ENCODE measurements at regions not wholly inside any gene's neighbourhood (a gene's known extent, or its start where the extent isn't known, plus 50 kb on each side); places are given as distances from the start of the nearest gene placed in this dataset.

DNA sequence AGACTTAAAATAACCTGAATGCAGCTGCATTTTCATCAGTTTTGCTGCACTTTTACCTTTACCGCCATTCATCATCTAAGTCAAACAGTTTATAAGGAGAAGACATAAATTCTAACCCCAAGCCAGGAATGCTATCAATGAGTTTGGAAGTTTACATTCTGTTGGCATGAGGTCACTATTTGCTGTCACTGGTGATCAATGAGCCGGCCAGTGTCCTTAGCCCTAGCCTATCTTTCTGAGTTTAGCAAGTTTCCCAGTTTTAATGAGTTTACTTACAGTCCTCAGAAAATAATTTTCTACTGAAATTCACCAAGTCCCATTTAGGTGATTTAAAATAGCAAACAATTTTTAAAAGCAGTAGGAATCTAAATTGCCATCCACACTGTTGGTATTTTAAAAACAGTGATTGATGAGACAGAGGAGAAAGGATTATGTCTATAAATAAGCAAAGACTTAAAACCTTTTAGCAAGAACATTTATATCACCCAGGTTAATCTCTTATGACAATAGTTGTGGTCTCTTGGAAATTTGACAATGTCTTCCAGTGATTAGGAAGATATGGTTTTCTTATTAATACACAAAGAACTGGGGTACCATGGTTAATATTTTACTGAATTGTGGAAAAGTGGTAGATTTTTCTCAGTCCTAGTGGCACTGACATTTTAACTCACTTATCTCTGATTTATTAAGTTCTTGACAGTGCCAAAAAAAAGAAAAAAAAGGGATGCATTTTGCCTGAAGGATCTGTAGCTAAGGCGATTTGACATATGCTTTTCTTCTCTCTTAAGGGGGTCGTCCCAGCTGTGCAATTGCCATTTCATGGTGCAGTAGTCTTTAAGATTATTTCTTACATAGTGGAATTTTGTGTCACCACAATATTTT, 443.4 kb upstream of the ANKRD30A start:
- DNase-seq, result peak; percentile 47

DNA sequence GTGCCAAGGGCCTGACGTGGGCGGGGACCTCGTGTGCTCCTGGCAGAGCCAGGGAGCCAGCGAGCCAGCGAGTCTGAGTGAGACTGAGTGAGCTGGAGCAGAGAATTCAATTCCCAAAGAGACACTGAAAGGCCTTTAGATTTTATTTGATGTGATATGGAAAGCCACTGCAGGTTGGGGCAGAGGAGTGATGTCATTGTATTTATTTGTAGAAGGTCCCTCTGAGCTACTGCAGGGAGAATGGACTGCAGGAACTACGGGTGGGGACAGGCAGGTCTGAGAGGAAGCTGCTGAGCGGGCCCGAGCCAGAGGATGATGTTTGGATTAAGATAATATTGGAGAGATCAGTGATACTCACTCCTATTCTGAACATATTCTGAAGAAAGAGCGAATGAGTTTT, 445.8 kb upstream of the ANKRD30A start:
- peak; percentile 35 for DNase-seq

DNA sequence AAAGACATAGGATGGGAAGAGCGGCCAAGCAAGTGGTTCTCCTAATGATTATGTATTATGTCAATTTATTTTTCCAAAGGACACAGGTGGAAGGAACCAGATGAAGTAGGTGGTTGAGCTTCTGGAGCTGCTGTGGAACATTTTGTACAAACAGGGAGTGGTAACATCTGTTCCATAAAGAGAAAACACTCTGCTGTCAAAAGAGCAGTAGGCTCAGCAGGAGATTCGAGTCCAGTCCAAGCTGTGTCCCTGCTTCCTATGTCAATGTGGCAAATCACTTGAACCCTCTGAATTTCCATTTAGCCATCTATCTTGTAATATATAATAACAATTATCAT, 448.0 kb upstream of the ANKRD30A start:
- no peak for DNase-seq

DNA sequence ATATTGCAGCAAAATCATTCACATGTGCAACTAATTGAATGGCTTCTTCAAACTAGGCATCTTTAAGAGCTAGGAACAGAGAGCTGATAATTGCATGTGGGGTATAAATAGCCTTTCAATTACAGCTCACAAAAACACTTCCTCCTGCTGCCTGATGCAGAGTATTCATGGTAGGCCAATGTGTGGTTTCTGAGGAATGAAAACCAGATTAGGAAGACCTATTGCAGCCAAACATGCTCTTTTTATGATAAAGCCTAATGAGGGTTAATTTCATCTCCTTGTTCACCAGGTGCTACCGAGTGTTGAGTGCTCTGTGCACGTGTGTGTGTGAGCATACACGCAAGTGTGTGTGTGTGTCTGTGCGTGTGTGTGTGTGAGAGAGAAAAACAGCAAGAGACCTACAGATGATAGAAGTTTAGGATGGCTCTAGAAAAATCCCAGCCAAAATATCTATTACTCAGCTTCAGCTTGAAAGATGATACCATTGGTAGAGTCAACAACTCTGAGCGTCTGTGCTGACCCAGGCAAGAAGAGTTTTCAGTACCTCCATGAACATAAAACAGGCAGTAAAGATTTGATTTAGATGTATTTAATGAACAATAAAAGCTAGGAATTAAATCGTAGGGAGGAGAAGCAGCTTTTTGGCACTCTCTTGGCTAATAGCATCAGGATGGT, 448.5 kb upstream of the ANKRD30A start:
- no peak for DNase-seq

DNA sequence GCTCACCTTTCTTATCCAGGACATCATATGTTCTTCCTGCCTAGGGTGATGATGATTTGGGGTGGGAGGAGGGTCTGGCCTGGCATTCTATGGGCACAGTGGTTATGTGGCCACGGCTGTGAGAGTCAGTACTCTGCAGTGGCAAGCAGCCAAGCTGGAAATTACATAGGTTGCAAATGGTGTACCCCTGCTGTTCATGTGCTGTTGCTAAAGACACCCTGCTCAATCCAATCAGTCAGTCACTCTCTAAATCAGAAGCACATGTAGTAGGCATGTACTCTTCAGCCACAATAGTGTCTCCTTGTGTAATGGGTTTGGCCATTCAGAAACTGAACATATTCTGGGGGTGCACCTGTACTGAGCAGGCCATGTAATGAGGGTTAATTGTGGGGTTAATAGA, 449.1 kb upstream of the ANKRD30A start:
- DNase-seq, result no peak

DNA sequence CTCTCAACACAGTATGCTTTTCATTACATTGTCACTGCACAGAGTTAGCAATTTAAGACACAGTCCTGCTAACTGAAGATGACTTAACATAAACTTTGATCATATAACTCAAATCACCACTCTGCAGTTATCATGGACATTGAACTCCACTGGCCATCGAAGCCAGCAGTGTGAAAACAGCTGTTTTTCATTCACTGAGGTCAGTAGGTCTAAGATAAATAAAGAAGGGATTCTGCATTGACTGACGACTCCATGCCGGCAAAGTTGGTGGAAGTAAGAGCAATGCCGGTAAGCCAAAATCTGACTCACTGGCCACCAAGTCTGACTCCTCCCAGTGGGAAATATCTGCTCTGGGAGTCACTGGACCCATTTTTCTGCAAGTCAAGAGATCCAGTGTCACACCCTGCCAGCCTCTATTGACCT, 449.9 kb upstream of the ANKRD30A start:
- DNase-seq, result no peak

DNA sequence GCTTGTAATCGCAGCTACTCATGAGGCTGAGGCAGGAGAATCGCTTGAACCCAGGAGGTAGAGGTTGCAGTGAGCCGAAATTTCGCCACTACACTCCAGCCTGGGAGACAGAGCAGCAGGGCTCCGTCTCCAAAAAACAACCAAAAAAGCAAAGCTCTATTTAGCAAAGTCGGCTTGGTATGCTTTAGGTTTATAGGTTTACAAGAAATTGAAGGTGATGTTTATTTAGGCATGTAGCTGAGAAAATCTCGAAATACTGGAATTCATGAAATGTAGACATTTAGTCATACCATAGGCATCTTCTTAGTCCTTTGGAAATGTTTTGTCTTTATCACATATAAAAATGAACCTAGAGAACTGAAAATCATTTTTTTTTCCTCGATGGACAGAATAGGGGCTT, 453.8 kb upstream of the ANKRD30A start:
- no peak for DNase-seq

DNA sequence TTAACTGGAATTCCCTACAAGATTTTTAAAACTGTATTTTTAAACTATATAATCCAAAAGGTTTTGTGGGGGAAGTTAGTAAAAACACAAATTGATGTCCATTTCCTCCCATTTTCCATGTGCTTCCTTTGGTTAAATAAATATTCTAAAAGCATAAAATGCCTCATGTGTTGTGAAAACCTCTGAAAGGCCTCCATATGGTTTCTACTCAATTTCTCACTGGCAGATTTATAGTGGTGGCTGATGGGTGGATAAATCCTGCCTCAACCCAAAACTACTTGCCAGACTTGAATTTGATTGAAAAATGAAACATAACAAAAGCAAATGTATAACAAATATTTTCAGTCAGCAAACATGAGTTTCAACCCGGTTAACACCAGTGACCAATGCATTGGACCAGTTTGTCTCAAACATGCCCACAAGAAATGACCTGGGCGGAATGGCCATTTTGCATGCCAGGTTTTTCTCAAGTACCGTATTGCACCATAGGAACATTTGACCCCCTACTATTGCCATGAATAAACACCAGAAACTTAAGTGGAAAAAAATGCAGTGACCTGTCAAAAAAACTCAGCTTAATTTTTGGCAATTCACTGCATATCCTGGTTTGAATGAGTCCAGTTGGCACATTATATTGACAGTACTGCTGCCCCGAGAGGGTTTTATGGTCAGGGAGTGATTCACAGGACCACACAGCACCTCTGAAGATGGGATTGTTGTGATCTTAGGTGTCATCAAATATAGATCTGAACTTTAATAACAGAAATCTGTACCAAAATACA, 454.6 kb upstream of the ANKRD30A start:
- DNase-seq, result no peak

DNA sequence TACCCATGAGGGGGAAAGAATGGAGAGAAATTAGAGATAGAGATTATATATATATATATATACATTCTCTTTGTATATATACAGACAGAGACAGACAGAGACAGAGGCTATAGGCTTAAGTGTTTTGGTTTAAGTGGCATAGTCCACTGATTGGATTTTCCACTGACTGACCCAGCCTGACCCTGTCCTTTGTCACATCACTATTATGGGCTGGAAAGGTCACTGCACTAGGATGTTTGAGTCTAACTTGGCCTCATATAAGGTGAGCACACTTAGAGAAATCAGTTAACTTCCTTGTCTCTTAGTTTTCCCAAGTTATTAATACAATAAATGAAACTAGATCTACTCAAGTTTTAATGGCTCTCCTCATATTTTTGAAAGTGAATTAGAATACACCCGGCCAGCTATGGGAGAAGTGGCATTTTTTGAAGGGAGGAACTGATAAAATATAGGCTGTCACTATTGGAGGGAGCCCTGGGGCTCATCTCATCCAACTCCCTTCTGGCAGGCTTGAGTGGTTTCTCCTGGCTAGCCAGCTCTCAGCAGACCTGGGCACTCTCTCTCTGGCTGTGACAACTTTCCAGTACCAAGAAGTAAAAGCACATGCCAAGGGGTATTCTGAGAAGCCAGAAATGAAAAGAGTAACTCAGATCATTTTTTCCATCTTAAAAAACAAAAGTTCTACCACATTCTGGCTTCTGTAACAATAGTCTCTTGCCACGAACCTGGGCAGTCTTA, 455.6 kb upstream of the ANKRD30A start:
- DNase-seq, result no peak

DNA sequence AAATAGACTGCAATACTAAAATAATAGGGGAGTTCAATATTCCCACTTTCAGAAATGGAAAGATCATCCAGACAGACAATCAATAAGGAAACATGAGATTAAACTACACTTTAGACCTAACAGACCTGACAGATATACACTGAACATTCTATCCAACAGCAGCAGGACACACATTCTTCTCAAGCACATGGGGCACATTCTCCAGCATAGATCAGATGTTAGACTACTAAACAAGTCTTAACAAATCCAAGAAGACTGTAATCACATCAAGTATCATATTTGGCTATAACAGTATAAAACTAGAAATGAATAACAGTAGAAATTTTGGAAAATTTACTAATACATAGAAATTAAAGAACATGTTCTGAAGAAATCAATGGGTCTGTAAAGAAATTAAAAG, 458.9 kb upstream of the ANKRD30A start:
- DNase-seq, result no peak

DNA sequence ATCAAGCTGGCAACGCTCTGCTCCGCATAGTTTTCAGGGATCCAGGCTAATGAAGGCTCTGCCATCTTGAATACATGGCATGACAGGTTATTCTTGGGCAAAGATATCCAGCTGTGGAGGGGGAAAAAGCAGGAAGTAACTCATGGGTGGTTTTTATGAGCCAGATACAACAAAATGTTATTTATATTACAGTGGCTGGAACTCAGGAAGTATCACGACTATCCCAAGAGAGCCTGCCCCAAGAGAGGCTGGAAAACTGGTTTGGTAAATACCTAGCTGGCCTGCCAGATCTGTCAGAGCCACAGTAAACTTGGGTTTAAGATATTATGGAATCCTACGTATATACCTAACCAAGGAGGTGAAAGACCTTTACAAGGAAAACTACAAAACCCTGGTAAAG, 462.8 kb upstream of the ANKRD30A start:
- no peak for DNase-seq

DNA sequence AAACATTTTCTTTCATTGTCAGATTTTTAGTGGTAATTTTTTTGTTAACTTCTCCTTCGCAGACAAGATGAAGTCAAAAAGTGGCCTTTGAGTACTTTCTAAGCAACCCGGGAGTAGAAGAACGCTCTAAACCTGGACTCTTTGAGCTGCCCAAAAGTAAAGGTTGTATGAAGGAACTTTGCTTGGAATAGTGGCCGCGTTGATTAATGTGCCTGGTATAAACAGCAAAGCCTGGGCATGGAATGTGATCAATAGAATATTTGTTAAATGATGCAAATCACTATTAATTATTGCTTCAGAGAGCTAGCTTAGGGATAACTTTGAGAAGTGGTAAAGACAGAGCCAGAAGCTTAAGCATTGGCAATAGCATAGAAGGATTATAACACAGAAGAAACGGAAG, 475.1 kb upstream of the ANKRD30A start:
- no peak for DNase-seq

DNA sequence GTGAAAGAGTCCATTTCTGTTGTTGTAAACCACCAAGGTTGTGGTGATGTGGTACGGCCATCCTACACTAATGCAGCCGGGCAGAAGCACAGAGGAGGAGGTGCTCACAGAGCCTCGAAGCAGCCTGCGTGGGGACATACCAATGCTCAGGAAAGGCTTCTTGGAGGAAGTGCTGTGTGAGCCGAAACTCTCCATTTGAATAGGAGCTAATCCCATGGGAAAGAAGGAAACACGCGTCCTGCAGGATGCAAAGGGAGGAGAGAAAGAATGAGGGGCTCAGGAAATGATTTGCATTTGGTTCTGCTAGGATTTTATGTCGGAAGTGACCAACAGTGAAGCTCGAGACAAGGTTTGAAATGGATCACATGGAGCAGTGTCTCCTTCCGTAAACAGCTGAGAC, 477.9 kb upstream of the ANKRD30A start:
- no peak for DNase-seq

DNA sequence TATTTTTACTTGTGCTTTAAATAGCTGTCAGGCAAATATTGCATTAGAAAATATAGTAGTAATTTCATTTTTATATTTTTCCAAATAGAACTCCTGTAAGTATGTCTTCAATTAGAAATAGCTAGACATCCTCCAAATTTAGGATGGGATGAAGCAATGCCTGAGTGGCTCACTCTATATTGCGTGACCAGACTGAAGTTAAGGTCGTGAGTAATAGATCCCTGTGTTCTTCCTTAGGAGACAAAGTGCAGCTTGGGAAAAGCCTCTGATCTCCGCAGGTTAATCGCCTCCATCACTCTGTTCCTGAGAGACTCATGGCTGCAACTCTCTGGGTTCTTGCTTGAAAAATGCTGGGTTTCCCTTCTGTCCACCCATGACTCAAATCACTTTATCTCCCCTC, 484.8 kb upstream of the ANKRD30A start:
- DNase-seq, result no peak

DNA sequence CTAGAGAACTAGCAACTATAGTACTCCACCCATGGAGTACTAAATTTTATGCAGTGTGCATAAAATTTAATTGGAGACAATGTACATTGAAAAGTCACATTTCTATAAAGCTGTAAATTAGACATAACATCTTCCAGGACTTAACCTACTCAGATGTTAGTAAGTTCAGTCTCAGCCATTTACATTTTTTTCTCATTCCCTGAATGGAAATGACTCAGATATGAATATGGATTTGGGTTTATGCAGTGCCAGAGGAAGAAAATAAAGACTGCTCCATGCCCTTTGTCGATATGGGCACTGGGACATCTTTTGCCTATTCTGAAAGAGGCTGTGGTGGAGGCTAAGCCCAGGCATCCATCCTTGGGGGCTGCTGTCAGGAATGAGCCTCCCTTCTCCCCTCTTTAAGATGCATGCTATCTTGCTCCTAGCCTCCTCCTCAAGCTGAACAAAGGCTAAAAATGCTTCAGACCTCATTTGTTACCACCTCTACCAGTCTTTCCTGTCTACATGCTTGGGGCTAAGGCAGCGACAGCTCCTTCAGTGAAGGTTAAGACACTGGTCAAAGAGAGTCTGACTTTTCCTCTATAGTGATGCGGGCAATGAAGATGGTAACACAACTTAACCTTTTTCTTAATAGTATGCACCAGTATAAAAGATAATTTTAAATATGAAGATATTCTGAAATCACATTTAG, 486.8 kb upstream of the ANKRD30A start:
- no peak for DNase-seq

DNA sequence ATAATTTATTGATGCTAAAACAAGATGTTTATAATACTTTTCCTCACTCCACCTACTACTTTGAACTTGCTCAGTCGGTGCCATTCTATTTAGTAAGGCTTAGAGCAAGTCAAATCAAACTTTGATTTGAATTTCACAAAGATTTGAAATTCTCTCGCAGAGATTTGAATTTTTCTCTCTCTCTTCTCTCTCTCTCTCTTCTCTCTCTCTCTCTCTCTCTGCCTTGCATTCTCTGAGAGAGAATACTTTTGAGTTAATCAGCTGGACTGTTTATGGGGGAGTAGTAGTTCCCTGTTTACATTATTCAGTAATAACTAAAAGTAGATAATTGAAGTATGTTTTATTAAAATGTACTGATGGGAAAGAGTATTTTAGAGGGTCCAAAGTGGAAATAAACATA, 488.5 kb upstream of the ANKRD30A start:
- no peak for DNase-seq

DNA sequence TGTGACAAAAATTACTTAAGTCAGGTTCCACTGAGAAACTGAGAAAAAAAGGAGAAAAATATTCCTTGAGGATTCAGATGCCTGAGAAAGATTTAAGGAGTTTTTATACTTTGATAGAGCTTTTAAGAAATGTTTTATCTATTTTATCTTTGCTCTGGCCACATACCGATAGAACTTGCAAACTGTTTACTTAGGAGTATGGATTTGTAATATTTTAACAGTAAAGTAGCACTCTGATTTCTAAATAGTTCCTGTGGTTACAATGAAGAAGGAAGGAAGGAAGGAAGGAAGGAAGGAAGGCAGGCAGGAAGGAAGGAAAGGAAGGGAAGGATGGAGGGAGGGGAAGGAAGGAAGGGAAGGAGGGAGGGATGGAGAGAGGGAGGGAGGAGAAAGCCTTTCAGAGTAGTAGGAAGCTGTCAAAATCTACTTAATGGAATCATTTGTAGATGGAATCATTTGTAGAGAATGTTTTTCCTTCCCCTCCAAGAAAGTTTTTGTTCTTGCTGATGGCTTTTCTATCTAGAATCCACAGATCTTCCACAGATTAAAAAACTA, 489.0 kb upstream of the ANKRD30A start:
- DNase-seq, result no peak

DNA sequence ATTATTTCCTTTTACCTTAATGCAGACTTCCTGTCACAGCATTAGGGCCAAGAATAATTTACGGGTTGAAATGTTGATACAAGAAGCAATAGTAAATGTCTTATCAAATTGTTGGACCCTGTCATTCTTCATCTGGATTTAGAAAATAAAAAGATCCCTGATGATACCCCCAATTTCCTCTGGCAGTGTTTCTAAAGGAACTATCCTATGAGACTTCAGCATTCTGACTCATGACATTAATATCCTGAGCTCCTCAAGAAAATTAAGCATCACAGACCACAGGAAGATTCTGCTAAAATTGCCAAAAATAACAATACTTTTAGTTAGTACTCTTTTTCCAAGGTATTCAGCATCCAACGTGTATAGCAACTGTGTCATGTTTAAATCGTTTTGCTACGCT, 490.5 kb upstream of the ANKRD30A start:
- DNase-seq, result no peak

DNA sequence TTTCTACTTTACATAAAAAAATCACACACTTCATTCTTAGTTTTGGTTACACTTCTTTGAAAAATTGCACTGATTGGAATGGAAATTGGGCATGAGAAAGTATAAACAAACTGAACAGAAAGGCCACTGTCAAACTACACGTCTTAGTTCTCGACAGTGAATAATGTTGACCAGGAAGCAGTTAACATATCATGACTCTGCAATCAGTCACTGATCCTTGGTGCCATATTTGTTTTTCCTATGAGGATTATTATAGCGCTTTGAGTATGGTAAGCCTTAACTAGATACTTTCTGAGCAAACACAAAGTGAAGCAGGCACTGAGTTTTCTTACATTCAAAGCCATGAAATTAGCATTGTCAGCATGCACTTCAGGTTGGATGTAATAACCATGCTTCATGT, 495.1 kb upstream of the ANKRD30A start:
- no peak for DNase-seq

DNA sequence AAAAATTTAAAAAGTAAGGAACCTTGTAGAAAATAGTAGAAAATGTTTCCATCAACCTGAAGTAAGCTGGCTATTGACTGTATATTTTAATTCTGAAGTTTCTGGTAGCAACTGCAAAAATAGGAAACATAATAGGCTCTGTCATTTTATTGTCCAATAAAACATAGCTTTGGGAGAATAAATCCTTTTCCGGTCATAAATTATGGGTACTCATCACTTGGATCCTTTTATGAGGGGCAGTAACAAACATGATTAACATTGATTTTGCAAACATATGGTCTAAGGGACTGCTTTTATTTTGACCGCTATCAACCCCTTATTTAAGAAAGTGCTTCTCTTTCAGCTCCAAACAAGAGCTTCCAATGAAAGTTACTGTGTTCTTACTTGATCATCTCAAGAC, 495.9 kb upstream of the ANKRD30A start:
- no peak for DNase-seq

DNA sequence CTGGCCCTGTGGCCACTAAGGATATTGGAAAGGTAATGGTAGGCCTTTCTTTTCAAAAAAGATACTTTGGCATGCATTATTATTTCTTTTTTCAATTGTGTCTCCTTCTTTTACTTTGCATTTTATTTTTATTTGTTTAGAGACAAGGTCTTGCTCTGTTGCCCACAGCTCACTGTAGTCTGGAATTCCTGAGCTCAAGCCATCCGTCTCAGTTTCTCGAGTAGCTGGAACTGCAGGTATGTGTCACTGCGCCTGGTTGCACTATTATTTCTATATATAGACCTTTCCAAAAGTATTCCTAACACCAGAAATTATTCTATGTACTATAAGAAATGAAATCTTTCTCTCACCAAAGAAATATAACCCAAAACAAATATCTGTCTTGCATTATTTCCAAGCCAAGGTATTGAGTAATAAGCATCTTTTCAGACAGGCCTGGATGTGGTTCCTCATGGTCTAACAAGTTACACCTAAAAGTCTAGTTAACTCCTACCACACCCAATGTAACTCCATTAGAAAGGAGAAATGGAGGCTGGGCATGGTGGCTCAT, 500.8 kb upstream of the ANKRD30A start:
- DNase-seq, result no peak

DNA sequence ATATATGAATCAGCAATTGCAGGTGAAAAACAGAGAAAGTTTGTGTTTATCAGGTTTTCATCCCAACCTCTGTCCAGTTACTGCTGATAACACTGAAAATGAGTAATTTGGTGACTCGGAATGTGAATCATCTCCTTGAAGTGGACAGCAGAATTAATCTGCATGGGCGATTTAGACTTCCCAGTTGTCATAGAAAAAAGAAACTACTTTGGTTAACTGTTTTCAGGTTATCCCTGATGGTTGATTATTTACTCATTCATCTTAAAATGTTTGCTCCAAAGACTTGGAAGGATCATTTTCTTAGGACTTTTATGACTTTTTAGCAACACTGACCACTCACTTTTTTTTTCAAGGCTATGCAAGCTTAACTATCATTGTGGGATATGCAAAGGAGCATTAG, 504.1 kb upstream of the ANKRD30A start:
- no peak for DNase-seq

All from retina (tissue), 1 donor.